ENCODE measurements at regions not wholly inside any gene's neighbourhood (a gene's known extent, or its start where the extent isn't known, plus 50 kb on each side); places are given as distances from the start of the nearest gene placed in this dataset.

DNA sequence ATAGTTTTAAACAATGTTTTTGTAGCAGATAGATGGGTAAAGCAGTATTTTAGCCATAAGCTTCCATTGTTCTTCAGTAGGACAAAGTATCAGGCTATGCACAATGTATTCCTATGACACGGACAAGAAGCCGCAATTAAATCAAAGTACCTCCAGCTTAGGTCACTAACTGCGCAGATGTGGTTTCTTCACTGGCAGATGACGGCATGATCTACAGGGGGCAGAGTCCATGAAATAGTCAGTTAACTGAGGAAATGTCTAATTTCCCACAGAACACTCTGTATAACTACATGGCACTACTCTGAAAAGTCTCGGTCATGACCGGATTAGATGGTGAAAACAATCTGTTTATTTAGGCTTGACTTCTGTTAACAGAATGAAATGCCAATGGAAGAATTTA is 120.7 kb upstream of the TRPM3 start:
- POLR2A ChIA-PET: no interaction called here
- TF ChIP-seq, protein P1, sequence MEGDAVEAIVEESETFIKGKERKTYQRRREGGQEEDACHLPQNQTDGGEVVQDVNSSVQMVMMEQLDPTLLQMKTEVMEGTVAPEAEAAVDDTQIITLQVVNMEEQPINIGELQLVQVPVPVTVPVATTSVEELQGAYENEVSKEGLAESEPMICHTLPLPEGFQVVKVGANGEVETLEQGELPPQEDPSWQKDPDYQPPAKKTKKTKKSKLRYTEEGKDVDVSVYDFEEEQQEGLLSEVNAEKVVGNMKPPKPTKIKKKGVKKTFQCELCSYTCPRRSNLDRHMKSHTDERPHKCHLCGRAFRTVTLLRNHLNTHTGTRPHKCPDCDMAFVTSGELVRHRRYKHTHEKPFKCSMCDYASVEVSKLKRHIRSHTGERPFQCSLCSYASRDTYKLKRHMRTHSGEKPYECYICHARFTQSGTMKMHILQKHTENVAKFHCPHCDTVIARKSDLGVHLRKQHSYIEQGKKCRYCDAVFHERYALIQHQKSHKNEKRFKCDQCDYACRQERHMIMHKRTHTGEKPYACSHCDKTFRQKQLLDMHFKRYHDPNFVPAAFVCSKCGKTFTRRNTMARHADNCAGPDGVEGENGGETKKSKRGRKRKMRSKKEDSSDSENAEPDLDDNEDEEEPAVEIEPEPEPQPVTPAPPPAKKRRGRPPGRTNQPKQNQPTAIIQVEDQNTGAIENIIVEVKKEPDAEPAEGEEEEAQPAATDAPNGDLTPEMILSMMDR (IDR thresholded peaks at IDR 0.05; ENCODE audit: control extremely low read depth, extremely low read depth, low read depth, missing control alignments): no peak
- CTCF ChIA-PET: interaction anchor here (0.7 to 2.1 kb wide), 2 partner anchors 8 to 19 kb away, joined by 3 to 4 read pairs; no protein-coding TSS in a partner anchor
- DNase-seq (ENCODE audit: extremely low spot score): no peak

DNA sequence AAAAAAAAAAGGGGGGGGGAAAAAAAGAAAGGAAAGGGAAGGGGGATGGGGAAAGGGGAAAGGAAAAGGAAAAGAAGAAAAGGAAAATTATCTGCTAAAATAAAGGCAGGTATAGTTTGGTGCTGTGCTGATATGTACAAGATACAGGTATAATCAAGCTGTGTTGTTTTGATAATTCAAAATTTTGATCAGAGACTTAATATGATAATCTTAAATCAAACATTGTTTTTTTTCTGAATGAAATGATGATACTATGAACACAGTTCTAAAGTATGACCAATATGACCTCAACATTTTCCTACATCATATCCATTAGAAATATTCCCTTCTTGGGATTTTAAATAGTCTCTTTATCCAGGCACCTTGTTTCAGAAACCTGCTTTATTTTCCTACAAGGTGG is 115.6 kb upstream of the TRPM3 start:
- POLR2A ChIA-PET: no interaction called here
- CTCF ChIA-PET: no interaction called here
- no peak for DNase-seq (ENCODE audit: extremely low spot score)
- TF ChIP-seq, protein P1 (IDR thresholded peaks at IDR 0.05; ENCODE audit: control extremely low read depth, extremely low read depth, low read depth, missing control alignments): no peak

- TF ChIP-seq, protein P1 (IDR thresholded peaks at IDR 0.05; ENCODE audit: control extremely low read depth, extremely low read depth, low read depth, missing control alignments): no peak
- DNase-seq (ENCODE audit: extremely low spot score): no peak
- ChIA-PET CTCF (interaction anchor here (1.2 kb wide), 1 partner anchor 17 kb away, joined by 4 read pairs; no protein-coding TSS in a partner anchor), POLR2A (no interaction called here)
Observed at GRCh38 chr9:71233646-71234045, 112.2 kb upstream of the TRPM3 start.

GRCh38 chr9:71223953-71224538 is 102.6 kb upstream of the TRPM3 start:
- CTCF ChIA-PET: no interaction called here
- POLR2A ChIA-PET: no interaction called here
- DNase-seq (ENCODE audit: extremely low spot score): no peak
- TF ChIP-seq, protein P1 (IDR thresholded peaks at IDR 0.05; ENCODE audit: control extremely low read depth, extremely low read depth, low read depth, missing control alignments): no peak

DNA sequence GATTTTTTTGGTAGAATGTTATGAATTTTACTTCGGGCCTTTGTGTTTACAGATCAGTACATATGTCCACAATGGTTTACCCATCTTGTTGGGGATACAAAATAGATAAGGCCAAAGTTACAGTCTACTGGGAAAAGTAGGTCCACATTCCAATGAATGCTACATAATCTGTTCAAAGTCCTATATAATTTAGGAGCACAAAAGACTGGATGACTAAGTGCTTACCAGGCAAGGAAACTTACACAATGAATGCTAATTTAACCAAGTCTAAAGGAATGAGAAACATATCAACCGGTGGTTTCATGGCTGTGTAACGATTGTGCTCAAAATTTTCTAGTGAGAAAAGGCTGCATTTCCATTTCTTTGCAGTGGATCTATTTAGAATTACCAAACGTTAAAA is 97.4 kb upstream of the TRPM3 start:
- TF ChIP-seq, protein P1 (IDR thresholded peaks at IDR 0.05; ENCODE audit: control extremely low read depth, extremely low read depth, low read depth, missing control alignments): no peak
- POLR2A ChIA-PET: no interaction called here
- no peak for DNase-seq (ENCODE audit: extremely low spot score)
- CTCF ChIA-PET: no interaction called here

GRCh38 chr9:71213633-71214032 is 92.2 kb upstream of the TRPM3 start:
- POLR2A ChIA-PET: no interaction called here
- TF ChIP-seq, protein P1 (IDR thresholded peaks at IDR 0.05; ENCODE audit: control extremely low read depth, extremely low read depth, low read depth, missing control alignments): no peak
- no peak for DNase-seq (ENCODE audit: extremely low spot score)
- CTCF ChIA-PET: no interaction called here

- ChIA-PET CTCF (no interaction called here), POLR2A (no interaction called here)
- TF ChIP-seq, protein P1 (IDR thresholded peaks at IDR 0.05; ENCODE audit: control extremely low read depth, extremely low read depth, low read depth, missing control alignments): no peak
- no peak for DNase-seq (ENCODE audit: extremely low spot score)
Observed at GRCh38 chr9:71210326-71210725, 88.9 kb upstream of the TRPM3 start.

Data from GM10248 (cell line).